Gastroesophageal sphincter (tissue), 4 donors: ENCODE measurements at regions not wholly inside any gene's neighbourhood (a gene's known extent, or its start where the extent isn't known, plus 50 kb on each side); places are given as distances from the start of the nearest gene placed in this dataset.

ENCODE experiments used
- ATAC-seq: fragments of 150-250 bp; one replicate; pipeline ENCODE4 v1.9.1; 2016; ENCODE audit warnings: mild to moderate bottlenecking, moderate library complexity
- H3K27ac ChIP-seq, 4 donors: fragments of 200-600 bp; sonication (generic) in 3 of 4; 1 replicate in 3 of 4; 2 replicates in 1 of 4; pipeline ENCODE4 v1.5.1; 2016 to 2019
- H3K27me3 ChIP-seq: fragments of 200-600 bp; sonication (generic); one replicate; pipeline ENCODE4 v1.5.1; 2019
- H3K36me3 ChIP-seq, 2 donors: fragments of 200-600 bp; sonication (generic); one replicate each; pipeline ENCODE4 v1.5.1; 2019; ENCODE audit warnings: control low read depth in 1 of 2
- H3K4me1 ChIP-seq, 3 donors: fragments of 200-600 bp; sonication (generic); 1 replicate in 2 of 3; 2 replicates in 1 of 3; pipeline ENCODE4 v1.5.1; 2016 to 2019; ENCODE audit warnings: control low read depth in 2 of 3
- H3K4me3 ChIP-seq, 2 donors: fragments of 200-600 bp; sonication (generic); one replicate each; pipeline ENCODE4 v1.5.1; 2019; ENCODE audit warnings: mild to moderate bottlenecking in 1 of 2, moderate library complexity in 1 of 2
- H3K9me3 ChIP-seq, 3 donors: fragments of 200-600 bp; sonication (generic); one replicate each; pipeline ENCODE4 v1.5.1; 2017 to 2019; ENCODE audit warnings: control low read depth in 2 of 3
- EP300 ChIP-seq: sonication (generic); formaldehyde crosslinking; IDR thresholded peaks from one replicate; pipeline ENCODE4 v1.6.1; 2017; ENCODE audit warnings: antibody characterized with exemption, mild to moderate bottlenecking
- POLR2A ChIP-seq, 2 donors: fragments of 450-650 bp; IDR thresholded peaks; one replicate each; pipeline ENCODE4 v1.6.1; 2017; ENCODE audit warnings: antibody characterized with exemption in 2 of 2, mild to moderate bottlenecking in 2 of 2, moderate library complexity in 1 of 2
- POLR2AphosphoS5 ChIP-seq: sonication (generic); formaldehyde crosslinking; IDR thresholded peaks from one replicate; pipeline ENCODE4 v1.6.1; 2017; ENCODE audit warnings: antibody characterized with exemption
- WGBS, 2 donors: methylation state at CpG; one replicate each; pipeline ENCODE4 v1.1.5; 2018; ENCODE audit warnings: low coverage in 1 of 2; 5-methylcytosine and 5-hydroxymethylcytosine counted together
- TF ChIP-seq, protein P1 (sequence below), 4 experiments: fragments of 200-600 bp in 2 of 4; fragments of 450-650 bp in 2 of 4; sonication (generic) in 1 of 4; IDR thresholded peaks; one replicate each; pipeline ENCODE4 v1.5.1; 2017 to 2019; ENCODE audit warnings: antibody characterized with exemption in 4 of 4, mild to moderate bottlenecking in 2 of 4, moderate library complexity in 2 of 4

DNA sequence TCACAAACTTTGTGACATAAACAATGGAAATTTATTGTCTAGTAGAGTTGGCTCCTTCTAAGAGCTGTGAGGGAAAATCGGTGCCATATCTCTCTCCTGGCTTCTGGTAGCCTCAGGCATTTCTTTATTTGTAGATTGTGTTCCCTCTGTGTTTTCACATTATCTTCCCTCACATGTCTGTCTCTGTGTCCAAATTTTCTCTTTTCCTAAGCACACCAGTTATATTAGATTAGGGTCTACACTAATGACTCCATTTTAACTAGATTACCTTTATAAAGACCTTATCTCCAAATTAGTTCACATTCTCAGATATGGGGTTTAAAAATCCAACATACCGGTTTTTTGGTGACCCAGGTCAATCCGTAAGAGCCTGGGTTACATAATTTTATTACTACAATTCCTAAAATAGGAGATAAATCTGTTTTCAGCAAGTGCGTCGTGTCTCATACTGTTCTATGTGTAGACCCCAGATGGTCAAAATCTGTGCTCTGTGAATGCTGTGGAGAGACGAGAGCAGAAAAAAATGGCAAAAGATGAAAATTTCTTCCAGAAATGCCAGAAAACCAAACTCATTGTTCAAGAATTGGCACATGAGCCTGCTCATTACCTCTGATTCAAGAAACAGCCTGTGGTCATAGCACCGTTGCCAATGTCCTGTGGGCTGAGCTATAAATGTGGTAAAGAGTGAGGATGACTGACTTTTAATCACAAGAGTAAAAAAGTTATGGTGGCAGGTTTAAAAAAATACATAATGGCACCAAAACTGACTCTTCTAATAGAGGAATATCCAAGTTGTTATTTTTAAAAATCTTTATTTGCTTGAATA is 574.7 kb downstream of the PCDH7 start:
- TF ChIP-seq EP300: no peak
- TF ChIP-seq POLR2AphosphoS5: no peak
- TF ChIP-seq, protein P1, sequence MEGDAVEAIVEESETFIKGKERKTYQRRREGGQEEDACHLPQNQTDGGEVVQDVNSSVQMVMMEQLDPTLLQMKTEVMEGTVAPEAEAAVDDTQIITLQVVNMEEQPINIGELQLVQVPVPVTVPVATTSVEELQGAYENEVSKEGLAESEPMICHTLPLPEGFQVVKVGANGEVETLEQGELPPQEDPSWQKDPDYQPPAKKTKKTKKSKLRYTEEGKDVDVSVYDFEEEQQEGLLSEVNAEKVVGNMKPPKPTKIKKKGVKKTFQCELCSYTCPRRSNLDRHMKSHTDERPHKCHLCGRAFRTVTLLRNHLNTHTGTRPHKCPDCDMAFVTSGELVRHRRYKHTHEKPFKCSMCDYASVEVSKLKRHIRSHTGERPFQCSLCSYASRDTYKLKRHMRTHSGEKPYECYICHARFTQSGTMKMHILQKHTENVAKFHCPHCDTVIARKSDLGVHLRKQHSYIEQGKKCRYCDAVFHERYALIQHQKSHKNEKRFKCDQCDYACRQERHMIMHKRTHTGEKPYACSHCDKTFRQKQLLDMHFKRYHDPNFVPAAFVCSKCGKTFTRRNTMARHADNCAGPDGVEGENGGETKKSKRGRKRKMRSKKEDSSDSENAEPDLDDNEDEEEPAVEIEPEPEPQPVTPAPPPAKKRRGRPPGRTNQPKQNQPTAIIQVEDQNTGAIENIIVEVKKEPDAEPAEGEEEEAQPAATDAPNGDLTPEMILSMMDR (IDR thresholded peaks at IDR 0.05): no peak
- no peak for TF ChIP-seq POLR2A (IDR thresholded peaks at IDR 0.05)
- ATAC-seq: no peak
- 89 to 91% methylated on average over 7 of the region's 7 CpGs for WGBS, 2 donors
- no peak overlapping the region for H3K4me3 ChIP-seq
- H3K4me1 ChIP-seq: no peaks in the 10 kb centered on the region
- no peak overlapping the region for H3K27ac ChIP-seq
- H3K9me3 ChIP-seq: peaks cover 0 to 2% (median 0%) of the 10 kb centered on the region in 3 donors
- H3K27me3 ChIP-seq: no peaks in the 10 kb centered on the region
- no peaks in the 10 kb centered on the region for H3K36me3 ChIP-seq

DNA sequence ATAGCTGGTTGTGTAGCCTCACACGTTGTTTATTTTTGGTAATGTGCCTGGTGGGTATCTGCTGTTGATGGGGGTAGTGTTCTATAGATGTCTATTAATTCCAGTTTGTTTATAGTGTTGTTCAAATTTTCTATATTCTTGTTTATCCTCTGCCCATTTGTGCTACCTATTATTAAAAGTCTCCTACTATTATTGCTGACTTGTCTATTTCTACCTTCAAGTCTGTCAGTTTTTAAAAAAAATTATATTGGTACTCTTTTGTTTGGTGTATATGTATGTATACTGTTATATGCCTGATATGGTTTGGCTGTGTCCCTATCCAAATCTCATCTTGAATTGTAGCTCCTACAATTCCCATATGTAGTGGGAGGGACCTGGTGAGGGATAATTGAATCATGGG is 578.6 kb downstream of the PCDH7 start:
- TF ChIP-seq EP300 (no peak), POLR2AphosphoS5 (no peak), POLR2A (IDR thresholded peaks at IDR 0.05) (no peak)
- TF ChIP-seq, protein P1 (IDR thresholded peaks at IDR 0.05): no peak
- ATAC-seq: no peak
- Histone ChIP-seq H3K4me1 (no peaks in the 10 kb centered on the region), H3K4me3 (no peak overlapping the region), H3K36me3 (no peaks in the 10 kb centered on the region), H3K27ac (no peak overlapping the region), H3K9me3 (no peaks in the 10 kb centered on the region), H3K27me3 (no peaks in the 10 kb centered on the region)
- 100% methylated on average over 1 of the region's 1 CpG for WGBS, 2 donors

DNA sequence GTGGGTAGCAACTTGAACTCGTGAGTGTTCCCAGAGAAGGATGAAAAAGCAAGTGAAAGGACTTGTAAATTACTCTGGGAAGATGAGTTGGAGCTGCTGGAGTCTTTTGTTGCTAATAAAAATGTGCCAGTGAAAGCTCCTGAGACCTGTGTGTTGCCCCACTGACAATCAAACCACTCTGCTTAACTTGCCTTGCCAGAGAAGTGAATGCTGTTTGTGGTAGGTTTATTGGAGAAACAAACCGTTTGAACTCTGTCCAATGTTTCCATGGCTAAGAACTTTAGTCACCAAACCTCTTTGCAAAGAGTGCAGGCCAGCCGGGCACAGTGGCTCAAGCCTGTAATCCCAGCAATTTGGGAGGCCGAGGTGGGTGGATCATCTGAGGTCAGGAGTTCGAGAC is 586.9 kb downstream of the PCDH7 start:
- Histone ChIP-seq H3K27ac (no peak overlapping the region), H3K9me3 (no peaks in the 10 kb centered on the region), H3K27me3 (no peaks in the 10 kb centered on the region), H3K4me1 (no peaks in the 10 kb centered on the region), H3K36me3 (no peaks in the 10 kb centered on the region), H3K4me3 (no peak overlapping the region)
- ATAC-seq: no peak
- no peak for TF ChIP-seq POLR2A (IDR thresholded peaks at IDR 0.05)
- TF ChIP-seq, protein P1 (IDR thresholded peaks at IDR 0.05): no peak
- no peak for TF ChIP-seq POLR2AphosphoS5
- TF ChIP-seq EP300: no peak
- 89 to 94% methylated on average over 2 to 4 of the region's 5 CpGs for WGBS, 2 donors

DNA sequence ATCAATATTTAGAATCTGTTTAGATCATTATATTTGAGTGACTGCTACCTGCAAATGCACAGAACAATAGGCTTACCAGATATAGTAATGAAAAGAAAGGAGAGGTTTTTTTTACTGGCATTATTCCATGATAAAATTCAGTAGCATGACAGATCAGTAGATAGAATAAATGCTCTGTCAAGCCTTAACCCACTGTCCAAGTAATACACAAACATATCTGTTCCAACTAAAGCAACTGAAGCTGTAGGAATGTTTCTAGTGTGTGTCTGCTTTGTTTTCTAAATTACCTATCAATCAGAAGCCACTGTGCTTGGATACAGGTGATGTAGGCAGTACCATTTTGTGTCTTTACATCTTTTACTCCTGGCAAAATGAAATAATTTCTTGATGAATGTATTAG is 604.6 kb downstream of the PCDH7 start:
- Histone ChIP-seq H3K4me1 (no peaks in the 10 kb centered on the region), H3K27ac (no peak overlapping the region), H3K4me3 (no peak overlapping the region), H3K27me3 (no peaks in the 10 kb centered on the region), H3K36me3 (no peaks in the 10 kb centered on the region), H3K9me3 (no peaks in the 10 kb centered on the region)
- no peak for ATAC-seq
- TF ChIP-seq POLR2AphosphoS5 (no peak), EP300 (no peak)
- TF ChIP-seq, protein P1 (IDR thresholded peaks at IDR 0.05): no peak

DNA sequence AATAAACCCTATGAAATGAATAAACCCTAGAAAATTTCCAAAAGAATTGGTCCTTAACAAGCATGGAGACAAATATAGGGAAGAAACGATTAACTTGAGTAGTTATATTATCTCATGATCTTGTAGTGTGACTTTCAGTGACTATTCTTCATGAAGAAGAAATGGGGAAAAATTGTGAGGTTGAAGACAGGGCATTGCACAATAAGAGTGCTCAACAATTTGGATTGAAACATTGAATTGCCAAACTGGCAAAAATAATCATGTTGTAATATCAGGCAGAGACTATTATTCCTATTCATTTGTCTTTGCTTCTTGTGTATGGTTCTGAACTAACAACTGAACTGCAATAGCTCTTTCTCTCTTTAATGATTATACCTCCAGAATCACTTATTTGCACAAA is 605.1 kb downstream of the PCDH7 start:
- Histone ChIP-seq H3K9me3 (no peaks in the 10 kb centered on the region), H3K4me3 (no peak overlapping the region), H3K4me1 (no peaks in the 10 kb centered on the region), H3K27ac (no peak overlapping the region), H3K36me3 (no peaks in the 10 kb centered on the region), H3K27me3 (no peaks in the 10 kb centered on the region)
- TF ChIP-seq POLR2AphosphoS5 (no peak), EP300 (no peak)
- TF ChIP-seq, protein P1 (IDR thresholded peaks at IDR 0.05): no peak
- WGBS, 2 donors: 64 to 82% methylated on average over 1 of the region's 1 CpG
- no peak for ATAC-seq
